GM12892 (cell line): ENCODE measurements at regions not wholly inside any gene's neighbourhood (a gene's known extent, or its start where the extent isn't known, plus 50 kb on each side); places are given as distances from the start of the nearest gene placed in this dataset.

Experiments
- DNase-seq: peaks from one replicate; pipeline ENCODE4 v3.0.0; 2011; ENCODE audit not compliant: insufficient read length
- FAIRE-seq: peaks from 2 replicates; lab custom pipeline; 2011; peaks lifted over from hg19 to GRCh38; lab: Jason Lieb, UNC
- POLR2A ChIP-seq: IDR thresholded peaks from 2 replicates; pipeline ENCODE4 v1.6.1; 2011; ENCODE audit warnings: low read depth, low read length, control low read depth
- POLR2AphosphoS5 ChIP-seq: IDR thresholded peaks from 2 replicates; pipeline ENCODE4 v1.6.1; 2011; ENCODE audit warnings: low read depth, low read length, control low read depth
- TAF1 ChIP-seq: IDR thresholded peaks from 2 replicates; pipeline ENCODE4 v1.6.1; 2011; ENCODE audit warnings: low read depth, mild to moderate bottlenecking, control low read depth, low read length, borderline replicate concordance

GRCh38 chrX:55167124-55167803 lies 52.9 kb upstream of the PAGE5 start:
- FAIRE-seq (no peak), DNase-seq (no peak)
- no peak for TF ChIP-seq POLR2A
- no peak for TF ChIP-seq TAF1
- no peak for TF ChIP-seq POLR2AphosphoS5

GRCh38 chrX:55167901-55168300 lies 52.2 kb upstream of the PAGE5 start:
- FAIRE-seq (no peak), DNase-seq (no peak)
- TF ChIP-seq POLR2AphosphoS5 (no peak), TAF1 (no peak), POLR2A (no peak)

GRCh38 chrX:55169782-55170181 lies 50.4 kb upstream of the PAGE5 start:
- DNase-seq (no peak), FAIRE-seq (no peak)
- TF ChIP-seq POLR2A: no peak
- TF ChIP-seq POLR2AphosphoS5: no peak
- TF ChIP-seq TAF1: no peak
